Astrocyte (in vitro differentiated cells and primary cell): ENCODE measurements at regions not wholly inside any gene's neighbourhood (a gene's known extent, or its start where the extent isn't known, plus 50 kb on each side); places are given as distances from the start of the nearest gene placed in this dataset.

Source experiments
- DNase-seq: peaks from one replicate; pipeline ENCODE4 v3.0.0-alpha.2; 2010; ENCODE audit warnings: low read depth
- FAIRE-seq: peaks from 2 replicates; lab custom pipeline; 2011; peaks lifted over from hg19 to GRCh38; lab: Jason Lieb, UNC
- H2AFZ ChIP-seq: 2 replicates; pipeline ENCODE4 v1.6.0; 2012; ENCODE audit warnings: low read depth, low read length, inconsistent platforms
- H3K27ac ChIP-seq: 2 replicates; pipeline ENCODE4 v1.5.1; 2011; ENCODE audit warnings: low read depth, low read length, inconsistent platforms
- H3K27me3 ChIP-seq: 2 replicates; pipeline ENCODE4 v1.6.0; 2011; ENCODE audit warnings: low read length, inconsistent platforms; ENCODE audit not compliant: insufficient read depth
- H3K36me3 ChIP-seq: 2 replicates; pipeline ENCODE4 v1.5.1; 2011; ENCODE audit warnings: low read length, inconsistent platforms; ENCODE audit not compliant: insufficient read depth
- H3K4me1 ChIP-seq: 2 replicates; pipeline ENCODE4 v1.5.1; 2011; ENCODE audit warnings: low read length, inconsistent platforms; ENCODE audit not compliant: insufficient read depth
- H3K4me2 ChIP-seq: 2 replicates; pipeline ENCODE4 v1.6.0; 2012; ENCODE audit warnings: low read length, inconsistent platforms
- H3K4me3 ChIP-seq: 2 replicates; pipeline ENCODE4 v1.5.1; 2011; ENCODE audit warnings: low read depth, mild to moderate bottlenecking, low read length, inconsistent platforms; ENCODE audit not compliant: insufficient read depth
- H3K79me2 ChIP-seq: 2 replicates; pipeline ENCODE4 v1.6.0; 2012; ENCODE audit warnings: mild to moderate bottlenecking, low read length, inconsistent platforms; ENCODE audit not compliant: insufficient read depth
- H3K9ac ChIP-seq: 2 replicates; pipeline ENCODE4 v1.6.0; 2012; ENCODE audit warnings: mild to moderate bottlenecking, low read length, inconsistent platforms
- H3K9me3 ChIP-seq: 2 replicates; pipeline ENCODE4 v1.5.1; 2012; ENCODE audit warnings: low read depth, mild to moderate bottlenecking, low read length, inconsistent platforms; ENCODE audit not compliant: insufficient read depth
- H4K20me1 ChIP-seq: 2 replicates; pipeline ENCODE4 v1.6.0; 2012; ENCODE audit warnings: low read length, inconsistent platforms; ENCODE audit not compliant: insufficient read depth
- H3K27ac Mint-ChIP-seq: one replicate; pipeline ENCODE4 v1.8.0; 2021; ENCODE audit warnings: mild to moderate bottlenecking, mixed read lengths; ENCODE audit not compliant: unreplicated experiment
- H3K27me3 Mint-ChIP-seq: one replicate; pipeline ENCODE4 v1.8.0; 2021; ENCODE audit warnings: low read depth, mixed read lengths; ENCODE audit not compliant: unreplicated experiment
- H3K36me3 Mint-ChIP-seq: one replicate; pipeline ENCODE4 v1.8.0; 2021; ENCODE audit warnings: low read depth, mixed read lengths; ENCODE audit not compliant: unreplicated experiment
- H3K4me1 Mint-ChIP-seq: one replicate; pipeline ENCODE4 v1.8.0; 2021; ENCODE audit warnings: low read depth, mixed read lengths; ENCODE audit not compliant: unreplicated experiment
- H3K4me3 Mint-ChIP-seq: one replicate; pipeline ENCODE4 v1.8.0; 2021; ENCODE audit warnings: mild to moderate bottlenecking, moderate library complexity, mixed read lengths; ENCODE audit not compliant: unreplicated experiment
- H3K9me3 Mint-ChIP-seq: one replicate; pipeline ENCODE4 v1.8.0; 2021; ENCODE audit warnings: mild to moderate bottlenecking, mixed read lengths; ENCODE audit not compliant: unreplicated experiment
- EZH2 ChIP-seq: IDR thresholded peaks from 2 replicates; pipeline ENCODE4 v1.6.1; 2012; ENCODE audit warnings: mild to moderate bottlenecking, low read length, inconsistent platforms; ENCODE audit not compliant: insufficient read depth
- TF ChIP-seq, protein P1 (sequence below): IDR thresholded peaks from 2 replicates; pipeline ENCODE4 v1.5.1; 2011; ENCODE audit warnings: low read depth, mild to moderate bottlenecking, inconsistent platforms, low read length, moderate library complexity; ENCODE audit not compliant: insufficient read depth

DNA sequence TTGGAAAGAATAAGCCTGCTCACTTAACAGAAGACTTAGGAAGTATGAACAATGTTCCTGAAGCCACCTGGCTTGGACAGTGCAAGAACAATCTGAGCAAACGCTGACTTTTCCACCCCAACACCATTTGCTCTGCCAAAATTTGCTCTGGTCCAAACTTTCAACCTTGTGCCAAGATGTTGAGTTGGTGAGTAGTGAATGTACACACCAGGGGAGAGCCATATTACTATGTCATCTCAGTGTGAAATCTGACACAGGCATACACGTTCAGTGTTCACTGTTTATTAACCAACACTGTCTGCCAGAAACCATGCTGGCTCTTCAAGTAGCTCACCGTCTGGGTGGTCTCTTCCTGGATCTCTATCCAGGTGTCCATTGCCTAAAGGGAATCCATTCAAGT lies 152.9 kb upstream of the LPP start:
- DNase-seq = no peak
- Mint-ChIP-seq H3K9me3 (peaks cover 2% of the 10 kb centered on the region), H3K27ac (no peak overlapping the region), H3K4me1 (peaks cover 19% of the 10 kb centered on the region), H3K36me3 (no peaks in the 10 kb centered on the region), H3K4me3 (no peak overlapping the region), H3K27me3 (peaks cover 4% of the 10 kb centered on the region)
- H2AFZ ChIP-seq = no peak overlapping the region
- TF ChIP-seq, protein P1, sequence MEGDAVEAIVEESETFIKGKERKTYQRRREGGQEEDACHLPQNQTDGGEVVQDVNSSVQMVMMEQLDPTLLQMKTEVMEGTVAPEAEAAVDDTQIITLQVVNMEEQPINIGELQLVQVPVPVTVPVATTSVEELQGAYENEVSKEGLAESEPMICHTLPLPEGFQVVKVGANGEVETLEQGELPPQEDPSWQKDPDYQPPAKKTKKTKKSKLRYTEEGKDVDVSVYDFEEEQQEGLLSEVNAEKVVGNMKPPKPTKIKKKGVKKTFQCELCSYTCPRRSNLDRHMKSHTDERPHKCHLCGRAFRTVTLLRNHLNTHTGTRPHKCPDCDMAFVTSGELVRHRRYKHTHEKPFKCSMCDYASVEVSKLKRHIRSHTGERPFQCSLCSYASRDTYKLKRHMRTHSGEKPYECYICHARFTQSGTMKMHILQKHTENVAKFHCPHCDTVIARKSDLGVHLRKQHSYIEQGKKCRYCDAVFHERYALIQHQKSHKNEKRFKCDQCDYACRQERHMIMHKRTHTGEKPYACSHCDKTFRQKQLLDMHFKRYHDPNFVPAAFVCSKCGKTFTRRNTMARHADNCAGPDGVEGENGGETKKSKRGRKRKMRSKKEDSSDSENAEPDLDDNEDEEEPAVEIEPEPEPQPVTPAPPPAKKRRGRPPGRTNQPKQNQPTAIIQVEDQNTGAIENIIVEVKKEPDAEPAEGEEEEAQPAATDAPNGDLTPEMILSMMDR = no peak
- no peak for TF ChIP-seq EZH2
- H3K27me3 ChIP-seq = no peaks in the 10 kb centered on the region
- H4K20me1 ChIP-seq = no peaks in the 10 kb centered on the region
- no peak overlapping the region for H3K4me3 ChIP-seq
- H3K27ac ChIP-seq = no peak overlapping the region
- no peaks in the 10 kb centered on the region for H3K79me2 ChIP-seq
- H3K9me3 ChIP-seq = no peaks in the 10 kb centered on the region
- no peaks in the 10 kb centered on the region for H3K36me3 ChIP-seq
- no peak overlapping the region for H3K9ac ChIP-seq
- no peak overlapping the region for H3K4me2 ChIP-seq
- FAIRE-seq = no peak
- H3K4me1 ChIP-seq = peaks cover 4% of the 10 kb centered on the region

DNA sequence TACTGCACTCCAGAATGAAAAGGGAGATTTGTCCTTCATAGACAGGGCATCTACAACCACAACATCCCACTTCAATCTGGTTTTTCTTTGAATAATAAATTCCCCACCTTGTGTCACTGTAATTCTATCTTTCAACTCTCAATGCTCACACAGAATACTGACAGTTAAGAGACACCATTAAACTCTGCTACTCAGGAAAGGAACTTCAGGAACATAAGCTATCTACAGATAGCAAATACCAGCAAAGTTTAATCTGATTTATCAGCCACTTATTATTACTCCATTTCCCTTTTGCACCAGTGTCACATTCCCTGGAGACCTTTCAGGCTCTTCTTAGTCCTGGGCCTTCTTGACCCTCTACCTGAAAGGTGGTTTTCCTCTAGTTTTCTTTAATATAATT lies 152.0 kb upstream of the LPP start:
- H3K27me3 Mint-ChIP-seq = peaks cover 4% of the 10 kb centered on the region
- H2AFZ ChIP-seq = no peak overlapping the region
- H3K27ac ChIP-seq = no peak overlapping the region
- no peak overlapping the region for H3K4me2 ChIP-seq
- no peaks in the 10 kb centered on the region for H3K9me3 ChIP-seq
- no peaks in the 10 kb centered on the region for H4K20me1 ChIP-seq
- no peak overlapping the region for H3K4me3 ChIP-seq
- H3K27ac Mint-ChIP-seq = no peak overlapping the region
- TF ChIP-seq EZH2 = no peak
- TF ChIP-seq, protein P1 = no peak
- no peak overlapping the region for H3K9ac ChIP-seq
- no peak overlapping the region for H3K4me3 Mint-ChIP-seq
- peaks cover 2% of the 10 kb centered on the region for H3K9me3 Mint-ChIP-seq
- no peaks in the 10 kb centered on the region for H3K36me3 Mint-ChIP-seq
- H3K79me2 ChIP-seq = no peaks in the 10 kb centered on the region
- no peaks in the 10 kb centered on the region for H3K27me3 ChIP-seq
- peaks cover 13% of the 10 kb centered on the region for H3K4me1 Mint-ChIP-seq
- no peaks in the 10 kb centered on the region for H3K36me3 ChIP-seq
- no peak for DNase-seq
- FAIRE-seq = no peak
- peaks cover 4% of the 10 kb centered on the region for H3K4me1 ChIP-seq

- H3K27me3 Mint-ChIP-seq = peaks cover 4% of the 10 kb centered on the region
- Histone ChIP-seq H3K9ac (no peak overlapping the region), H3K27ac (no peak overlapping the region), H3K4me1 (peaks cover under 1% of the 10 kb centered on the region), H3K79me2 (no peaks in the 10 kb centered on the region), H4K20me1 (no peaks in the 10 kb centered on the region), H3K4me2 (no peak overlapping the region), H3K9me3 (no peaks in the 10 kb centered on the region), H3K27me3 (no peaks in the 10 kb centered on the region), H3K36me3 (no peaks in the 10 kb centered on the region), H2AFZ (no peak overlapping the region), H3K4me3 (no peak overlapping the region)
- DNase-seq = no peak
- H3K36me3 Mint-ChIP-seq = no peaks in the 10 kb centered on the region
- H3K4me1 Mint-ChIP-seq = peaks cover 6% of the 10 kb centered on the region
- TF ChIP-seq, protein P1 = no peak
- TF ChIP-seq EZH2 = no peak
- H3K27ac Mint-ChIP-seq = no peak overlapping the region
- H3K4me3 Mint-ChIP-seq = no peak overlapping the region
- peaks cover 2% of the 10 kb centered on the region for H3K9me3 Mint-ChIP-seq
- FAIRE-seq = no peak
Observed at GRCh38 chr3:188002626-188003138, 151.3 kb upstream of the LPP start.
